ENCODE measurements at regions not wholly inside any gene's neighbourhood (a gene's known extent, or its start where the extent isn't known, plus 50 kb on each side); places are given as distances from the start of the nearest gene placed in this dataset.
"Not testable (repeated sequence)": the region's sequence is repeated elsewhere in the genome, so short reads cannot be mapped to it uniquely, and the experiment has no call there.

GRCh38 chr9:42862465-42862864 is 679.0 kb downstream of the SPATA31A6 start:
- not testable (repeated sequence) for TF ChIP-seq CTCF (IDR thresholded peaks at IDR 0.05); MAX (CRISPR knock-in tag; IDR thresholded peaks at IDR 0.05); SP1 (CRISPR knock-in tag; conservative IDR thresholded peaks at IDR 0.05); RELA (CRISPR knock-in tag; IDR thresholded peaks at IDR 0.05; ENCODE audit: borderline replicate concordance); ZBTB43 (CRISPR knock-in tag; IDR thresholded peaks at IDR 0.05); USF1 (CRISPR knock-in tag; IDR thresholded peaks at IDR 0.05); E2F1 (CRISPR knock-in tag; IDR thresholded peaks at IDR 0.05)

Data from WTC11 (cell line).